Lower lobe of right lung (tissue), 2 donors: ENCODE measurements at regions not wholly inside any gene's neighbourhood (a gene's known extent, or its start where the extent isn't known, plus 50 kb on each side); places are given as distances from the start of the nearest gene placed in this dataset.

Source experiments
- ATAC-seq, 2 donors: fragments of 200-7000 bp; cut with Tn5 transposase; one replicate each; pipeline ENCODE4 v1.9.1; 2020 to 2022; ENCODE audit warnings: mild to moderate bottlenecking in 2 of 2, moderate library complexity in 2 of 2
- DNase-seq: peaks from one replicate; pipeline ENCODE4 v3.0.0-alpha.2; 2020
- H3K27ac ChIP-seq: fragments of 200-600 bp; one replicate; pipeline ENCODE4 v1.8.0; 2022
- H3K27me3 ChIP-seq: fragments of 200-600 bp; one replicate; pipeline ENCODE4 v1.8.0; 2022; ENCODE audit warnings: low read depth
- H3K36me3 ChIP-seq: fragments of 200-600 bp; one replicate; pipeline ENCODE4 v1.8.0; 2022; ENCODE audit warnings: mild to moderate bottlenecking
- H3K4me1 ChIP-seq: fragments of 200-600 bp; one replicate; pipeline ENCODE4 v1.8.0; 2022
- H3K4me3 ChIP-seq: fragments of 200-600 bp; one replicate; pipeline ENCODE4 v1.8.0; 2022; ENCODE audit warnings: mild to moderate bottlenecking
- H3K9me3 ChIP-seq: fragments of 200-600 bp; one replicate; pipeline ENCODE4 v1.8.0; 2022
- CTCF ChIP-seq: fragments of 200-600 bp; IDR thresholded peaks from one replicate; pipeline ENCODE4 v1.8.0; 2022; ENCODE audit warnings: antibody characterized with exemption, mild to moderate bottlenecking
- intact Hi-C: fragments of 100-400 bp; cut with DNase I; formaldehyde crosslinking; loops from one replicate; pipeline ENCODE4 v1.11.0; 2022
- donor health status: DM: no; HTN: yes; CAD: no; lungs with severe emphysema.

DNA sequence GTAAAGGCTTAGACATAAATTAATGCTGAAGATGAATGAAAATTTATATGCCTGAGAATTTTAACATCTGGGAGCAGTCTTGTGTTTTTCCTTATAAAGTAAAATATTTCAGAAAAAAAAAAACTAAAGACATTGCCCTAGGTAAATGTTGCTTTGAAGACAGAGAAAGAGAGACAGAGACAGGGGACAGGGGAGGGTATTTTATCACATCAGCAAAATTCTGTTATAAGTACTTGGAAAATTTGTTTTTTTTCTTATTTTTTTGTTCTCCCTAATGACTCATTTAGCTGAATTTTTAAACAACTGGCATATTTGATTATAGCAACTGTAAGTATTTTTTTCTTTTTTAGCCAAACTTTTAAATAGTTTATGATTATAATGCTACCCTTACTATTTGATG, 1540.6 kb upstream of the GBE1 start:
- ATAC-seq, result no peak
- H3K4me3 ChIP-seq, result no peak overlapping the region
- H3K9me3 ChIP-seq, result no peaks in the 10 kb centered on the region
- no peaks in the 10 kb centered on the region for H3K4me1 ChIP-seq
- TF ChIP-seq CTCF, result no peak
- no peaks in the 10 kb centered on the region for H3K27me3 ChIP-seq
- no peak for DNase-seq
- intact Hi-C loops, result no loop called here
- H3K36me3 ChIP-seq, result no peaks in the 10 kb centered on the region
- no peak overlapping the region for H3K27ac ChIP-seq

GRCh38 chr3:83317605-83318004, 1556.2 kb upstream of the GBE1 start:
- ATAC-seq (no peak), DNase-seq (no peak)
- Histone ChIP-seq H3K4me1 (no peaks in the 10 kb centered on the region), H3K4me3 (no peak overlapping the region), H3K27me3 (no peaks in the 10 kb centered on the region), H3K9me3 (no peaks in the 10 kb centered on the region), H3K27ac (no peak overlapping the region), H3K36me3 (no peaks in the 10 kb centered on the region)
- TF ChIP-seq CTCF, result no peak
- intact Hi-C loops, result no loop called here

GRCh38 chr3:83320726-83321125, 1559.3 kb upstream of the GBE1 start:
- Histone ChIP-seq H3K27me3 (no peaks in the 10 kb centered on the region), H3K4me1 (no peaks in the 10 kb centered on the region), H3K27ac (no peak overlapping the region), H3K9me3 (no peaks in the 10 kb centered on the region), H3K4me3 (no peak overlapping the region), H3K36me3 (no peaks in the 10 kb centered on the region)
- intact Hi-C loops, result no loop called here
- TF ChIP-seq CTCF, result no peak
- no peak for DNase-seq
- no peak for ATAC-seq

GRCh38 chr3:83321457-83321856, 1560.0 kb upstream of the GBE1 start:
- DNase-seq, result no peak
- intact Hi-C loops, result no loop called here
- no peak for TF ChIP-seq CTCF
- Histone ChIP-seq H3K4me3 (no peak overlapping the region), H3K27me3 (no peaks in the 10 kb centered on the region), H3K9me3 (no peaks in the 10 kb centered on the region), H3K4me1 (no peaks in the 10 kb centered on the region), H3K36me3 (no peaks in the 10 kb centered on the region), H3K27ac (no peak overlapping the region)
- no peak for ATAC-seq

DNA sequence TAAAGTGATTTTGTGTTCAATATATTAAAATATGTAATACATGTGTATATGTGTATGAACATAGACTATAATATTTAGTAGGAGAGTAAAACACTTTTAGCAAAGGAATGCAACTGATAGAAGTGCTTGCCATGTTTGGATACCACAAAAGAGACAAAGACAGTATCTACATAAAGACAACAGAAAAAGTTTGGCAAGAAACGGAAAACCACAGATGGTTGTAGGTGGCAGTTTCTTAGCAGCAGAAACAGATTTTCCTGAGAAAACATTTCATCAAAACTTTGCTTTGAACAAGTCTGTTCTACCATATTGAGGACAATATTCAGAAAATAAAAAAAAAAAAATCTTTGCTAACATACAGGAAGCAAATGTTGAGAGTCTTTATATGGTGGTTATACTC, 1560.4 kb upstream of the GBE1 start:
- H3K4me1 ChIP-seq, result no peaks in the 10 kb centered on the region
- no peak for TF ChIP-seq CTCF
- intact Hi-C loops, result no loop called here
- no peak overlapping the region for H3K27ac ChIP-seq
- H3K27me3 ChIP-seq, result no peaks in the 10 kb centered on the region
- DNase-seq, result no peak
- no peak for ATAC-seq
- H3K9me3 ChIP-seq, result no peaks in the 10 kb centered on the region
- H3K4me3 ChIP-seq, result no peak overlapping the region
- no peaks in the 10 kb centered on the region for H3K36me3 ChIP-seq

- DNase-seq (no peak), ATAC-seq (no peak)
- Histone ChIP-seq H3K27ac (no peak overlapping the region), H3K4me3 (no peak overlapping the region), H3K9me3 (no peaks in the 10 kb centered on the region), H3K36me3 (no peaks in the 10 kb centered on the region), H3K27me3 (no peaks in the 10 kb centered on the region), H3K4me1 (no peaks in the 10 kb centered on the region)
- intact Hi-C loops, result no loop called here
- no peak for TF ChIP-seq CTCF
Measured at GRCh38 chr3:83354205-83354604, 1592.8 kb upstream of the GBE1 start.
